GM18505 (cell line): ENCODE measurements at regions not wholly inside any gene's neighbourhood (a gene's known extent, or its start where the extent isn't known, plus 50 kb on each side); places are given as distances from the start of the nearest gene placed in this dataset.
A peak's percentile ranks its signal among the peaks of the same experiment; 100 is the strongest.

Experiments used
- ATAC-seq: cut with Tn5 transposase; IDR thresholded peaks from one replicate; pipeline ENCODE4 v1.9.1; 2021; ENCODE audit not compliant: unreplicated experiment
- POLR2A ChIP-seq: IDR thresholded peaks from 4 replicates; pipeline ENCODE4 v1.6.1; 2011; ENCODE audit warnings: borderline replicate concordance; ENCODE audit not compliant: insufficient read depth, insufficient read length; ENCODE audit errors: extremely low read depth

DNA sequence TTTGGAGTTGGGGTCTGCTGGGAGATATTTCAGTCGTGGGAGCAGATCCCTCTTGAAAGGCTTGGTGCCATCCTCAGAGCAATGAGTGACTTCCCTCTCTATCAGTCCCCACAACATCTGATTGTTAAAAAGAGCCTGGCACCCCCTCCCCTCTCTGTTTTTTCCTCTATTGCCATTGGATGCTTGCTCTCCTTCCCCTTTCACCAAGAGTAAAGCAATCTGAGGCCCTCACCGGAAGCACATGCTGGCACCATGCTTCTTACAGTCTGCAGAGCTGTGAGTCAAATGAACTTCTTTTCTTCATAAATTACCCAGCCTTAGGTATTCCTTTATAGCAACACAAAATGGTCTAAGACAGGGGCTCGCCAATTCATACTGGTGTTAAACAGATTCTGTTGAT is 99.1 kb upstream of the CCND2 start:
- no peak for ATAC-seq

DNA sequence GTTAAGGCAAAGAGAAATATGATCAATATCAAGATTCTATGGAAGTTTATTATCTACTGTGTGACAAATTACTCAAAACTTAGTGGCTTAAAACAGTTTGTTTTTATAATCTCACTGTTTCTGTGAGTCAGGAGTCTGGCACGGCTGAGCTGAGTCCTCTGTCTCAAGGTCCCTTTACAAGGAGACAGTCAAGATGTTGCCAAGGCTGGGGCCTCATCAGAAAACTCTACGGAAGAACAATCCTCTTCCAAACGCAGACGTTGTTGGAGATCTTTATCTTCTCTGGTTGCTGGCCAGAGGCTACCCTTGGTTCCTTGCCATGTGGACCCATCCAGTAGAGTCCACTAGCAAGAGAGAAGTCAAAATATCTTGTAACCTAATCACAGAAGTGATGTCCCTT is 100.6 kb upstream of the CCND2 start:
- no peak for ATAC-seq
- TF ChIP-seq POLR2A: no peak

More for the DNA sequence above, 99.1 kb upstream of the CCND2 start:
- TF ChIP-seq POLR2A: no peak

DNA sequence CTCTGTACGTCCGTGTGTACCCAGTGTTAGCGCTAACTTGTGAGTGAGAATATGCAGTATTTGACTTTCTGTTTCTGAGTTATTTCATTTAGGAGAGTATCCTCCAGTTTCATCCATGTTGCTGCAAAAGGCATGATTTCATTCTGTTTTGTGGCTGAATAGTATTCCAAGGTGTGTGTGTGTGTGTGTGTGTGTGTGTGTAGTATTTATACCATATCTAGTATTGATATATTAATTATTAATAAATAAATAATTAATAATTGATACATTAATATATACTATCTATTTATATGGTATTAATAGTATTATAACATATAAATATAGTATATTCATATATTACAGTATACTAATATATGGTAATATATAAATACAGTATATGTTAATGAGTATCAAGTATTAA is 101.8 kb upstream of the CCND2 start:
- no peak for TF ChIP-seq POLR2A
- no peak for ATAC-seq

DNA sequence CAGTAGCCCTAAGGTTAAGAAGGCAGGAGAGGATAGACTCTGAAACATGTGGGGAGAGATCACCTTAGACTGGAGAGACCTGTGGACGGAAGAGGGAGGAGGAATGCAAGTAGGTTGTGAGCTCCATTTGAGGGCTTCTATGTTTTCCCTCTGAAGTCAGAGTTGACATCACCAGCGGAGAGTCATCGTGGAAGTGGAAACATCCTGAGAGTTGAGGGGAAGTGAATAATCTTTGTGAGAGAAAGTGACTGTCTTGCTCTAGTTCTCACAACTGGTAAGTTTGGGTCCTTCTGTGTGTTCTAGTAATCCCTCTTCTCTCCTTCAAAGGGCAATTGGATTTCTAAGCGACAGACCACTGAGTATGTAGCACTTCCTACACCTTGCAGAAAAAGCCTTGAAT is 103.6 kb upstream of the CCND2 start:
- ATAC-seq: no peak
- no peak for TF ChIP-seq POLR2A

DNA sequence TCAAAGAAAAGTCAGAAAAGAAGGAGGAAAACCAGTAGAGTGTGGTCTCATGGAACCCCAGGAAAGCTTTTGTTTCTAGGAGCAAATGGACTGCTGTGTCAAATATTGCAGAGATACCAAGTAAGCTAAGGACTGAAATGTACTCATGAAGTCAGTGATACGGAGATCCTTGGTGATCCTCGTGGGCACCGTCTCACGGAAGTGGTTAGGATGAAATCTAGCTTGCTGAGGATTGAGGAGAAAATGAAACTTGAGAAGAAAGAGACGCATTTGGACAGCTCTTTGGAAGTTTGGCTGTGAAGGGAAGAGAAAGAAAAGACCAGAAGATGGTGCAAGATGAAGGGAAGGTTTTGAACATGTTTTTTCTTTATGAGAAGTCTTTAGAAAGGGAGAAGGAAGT is 104.0 kb upstream of the CCND2 start:
- no peak for ATAC-seq
- no peak for TF ChIP-seq POLR2A

DNA sequence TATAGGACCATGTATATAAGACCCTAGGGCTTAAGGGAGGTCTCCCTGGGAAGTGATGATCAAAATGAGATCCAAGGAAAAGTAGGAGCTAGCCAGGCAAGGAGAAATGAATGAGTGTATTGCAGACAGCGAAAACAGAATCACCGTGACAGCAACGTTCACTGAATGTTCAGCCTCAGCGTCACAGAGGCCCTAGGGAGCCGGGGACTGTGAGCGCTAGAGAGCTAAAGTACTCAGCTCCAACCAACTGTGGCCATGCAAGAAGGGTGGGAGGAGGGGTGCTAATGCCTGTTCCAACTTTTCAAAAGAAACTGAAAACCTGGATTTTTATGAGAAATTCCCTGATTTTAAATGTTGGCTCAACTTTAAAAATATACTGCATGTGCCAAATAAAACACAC is 105.5 kb upstream of the CCND2 start:
- no peak for ATAC-seq

DNA sequence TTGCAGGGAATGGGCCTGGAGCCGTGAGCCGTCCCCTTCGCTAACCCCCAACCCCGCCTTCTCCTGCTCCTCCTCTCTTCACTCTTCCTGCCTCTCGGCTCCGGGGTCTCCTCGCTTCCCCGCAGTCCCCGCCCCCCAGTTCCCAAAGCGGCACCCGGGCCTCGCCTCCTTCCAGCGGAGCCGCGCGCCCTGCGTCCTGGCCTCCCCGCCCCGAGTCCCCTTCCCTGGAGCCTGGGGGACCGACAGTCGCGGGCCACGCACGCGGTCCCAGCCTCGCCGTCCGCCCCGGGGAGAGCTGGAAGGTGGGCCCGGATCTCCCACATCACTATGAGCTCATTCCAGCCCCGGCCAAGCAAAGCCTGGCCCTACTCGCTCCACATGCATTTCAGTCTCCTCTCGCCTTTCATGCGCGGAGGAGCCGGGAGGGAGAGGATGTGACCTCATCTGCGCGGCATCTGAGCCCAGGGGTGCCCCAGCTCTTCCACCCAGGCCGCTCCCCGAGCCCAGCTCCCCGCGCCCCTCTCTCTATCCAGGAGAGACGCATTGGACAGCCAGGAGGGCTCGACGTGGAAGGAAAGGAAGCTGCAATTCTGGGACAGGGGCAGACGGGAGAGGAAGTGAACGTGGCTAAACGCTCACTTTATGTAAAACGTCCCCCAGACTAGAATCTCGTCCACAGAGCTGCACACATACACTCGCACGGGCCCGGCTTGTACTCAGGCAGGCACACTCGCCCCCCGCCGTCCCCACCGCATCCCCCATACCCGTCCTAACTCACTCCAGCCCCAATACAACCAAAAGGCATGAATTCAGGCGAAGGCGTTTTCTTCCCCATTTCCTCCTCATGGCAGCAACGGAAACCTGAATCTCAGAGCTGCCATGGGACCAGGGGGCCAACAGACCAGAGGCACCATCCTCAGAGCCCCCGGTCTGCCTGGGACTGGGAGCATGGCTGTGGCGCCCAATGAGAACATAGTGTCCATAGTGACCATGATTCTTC is 108.7 kb upstream of the CCND2 start:
- TF ChIP-seq POLR2A: peak; percentile 43
- ATAC-seq: no peak

More for the DNA sequence above, 105.5 kb upstream of the CCND2 start:
- no peak for TF ChIP-seq POLR2A

DNA sequence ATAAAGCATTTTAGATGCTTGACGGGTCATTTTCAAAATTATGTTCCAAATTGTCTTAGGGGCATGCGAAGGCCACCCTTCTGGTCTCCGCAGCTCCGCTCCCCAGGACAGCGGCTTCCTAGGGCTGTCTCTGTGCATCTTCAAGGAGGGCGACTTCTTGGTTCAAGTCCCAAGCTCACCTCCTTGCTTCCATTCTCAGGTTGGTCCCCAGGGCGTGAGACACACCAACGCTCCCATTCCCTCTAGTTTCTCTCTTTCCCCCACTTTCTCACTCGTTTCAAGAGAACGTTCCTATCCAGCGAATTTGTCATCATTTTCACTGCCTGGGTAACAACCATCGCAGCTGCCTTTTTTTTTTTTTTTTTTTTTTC is 109.4 kb upstream of the CCND2 start:
- TF ChIP-seq POLR2A: no peak
- no peak for ATAC-seq

DNA sequence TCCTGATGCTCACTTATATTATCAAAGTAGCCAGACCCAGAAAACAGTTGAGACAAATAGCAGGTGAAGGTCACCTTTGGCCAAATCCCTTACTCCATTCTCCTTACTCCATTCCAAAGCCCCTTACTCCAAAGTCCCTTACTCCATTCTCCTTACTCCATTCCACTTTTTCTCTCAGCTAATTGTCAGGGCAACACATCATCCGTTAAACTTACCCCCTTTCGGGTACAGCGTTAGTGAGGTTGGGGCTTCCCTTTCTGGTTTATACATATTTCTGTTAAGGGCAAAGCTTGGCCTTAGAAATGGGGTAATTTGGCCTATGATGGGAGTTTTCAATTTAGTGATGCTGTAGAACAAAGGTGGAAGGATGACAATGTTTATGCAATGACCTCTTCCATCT is 111.8 kb upstream of the CCND2 start:
- TF ChIP-seq POLR2A: no peak
- no peak for ATAC-seq

DNA sequence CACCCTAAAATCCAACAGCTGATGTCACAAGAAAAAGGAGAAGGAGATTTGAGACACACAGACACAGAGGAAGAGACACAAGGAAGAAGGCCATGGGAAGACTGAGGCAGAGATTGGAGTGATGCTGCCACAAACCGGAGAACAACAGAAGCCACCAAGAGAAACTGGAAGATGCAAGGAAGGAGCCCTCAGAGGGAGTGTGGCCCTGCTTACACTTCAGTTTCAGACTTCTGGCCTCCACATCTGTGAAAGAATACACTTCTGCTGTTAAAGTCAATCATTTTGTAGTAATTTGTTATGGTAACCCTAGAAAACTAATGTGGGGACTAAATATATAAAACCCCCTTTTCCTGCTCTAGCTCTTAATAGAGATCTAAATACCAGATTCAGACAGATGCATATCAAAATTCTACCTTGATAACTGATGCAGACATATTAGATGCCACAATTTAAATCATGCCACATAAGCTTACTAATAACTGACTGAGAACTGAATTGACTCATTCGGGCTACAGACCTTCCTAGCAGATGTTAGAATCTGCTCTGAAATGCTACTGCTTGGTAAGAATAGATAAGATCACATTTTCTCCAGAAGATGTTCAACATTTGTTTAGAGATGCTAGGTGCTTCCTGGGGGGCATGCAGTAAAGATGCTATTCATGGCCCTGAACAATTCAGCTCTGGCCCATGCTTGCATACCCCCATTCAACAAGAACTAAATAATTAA is 113.1 kb upstream of the CCND2 start:
- no peak for TF ChIP-seq POLR2A
- ATAC-seq: no peak

DNA sequence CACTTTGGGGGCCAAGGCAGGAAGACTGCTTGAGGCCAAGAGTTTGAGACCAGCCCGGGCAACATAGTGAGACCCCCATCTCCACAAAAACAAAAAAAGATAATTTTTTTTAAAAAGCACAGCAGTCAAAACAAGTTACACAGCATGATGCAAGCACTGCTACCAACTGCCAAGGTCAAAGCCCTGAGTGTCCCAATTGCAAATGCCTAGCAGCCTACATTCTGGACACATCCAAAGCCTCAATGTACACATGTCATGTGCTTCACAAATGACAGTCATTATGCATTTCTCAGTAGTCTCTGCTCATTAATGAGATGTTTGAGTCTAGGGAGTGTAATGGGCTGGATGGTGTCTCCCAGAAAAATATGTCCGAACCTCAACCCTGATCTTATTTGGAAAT is 113.7 kb upstream of the CCND2 start:
- no peak for TF ChIP-seq POLR2A
- no peak for ATAC-seq

DNA sequence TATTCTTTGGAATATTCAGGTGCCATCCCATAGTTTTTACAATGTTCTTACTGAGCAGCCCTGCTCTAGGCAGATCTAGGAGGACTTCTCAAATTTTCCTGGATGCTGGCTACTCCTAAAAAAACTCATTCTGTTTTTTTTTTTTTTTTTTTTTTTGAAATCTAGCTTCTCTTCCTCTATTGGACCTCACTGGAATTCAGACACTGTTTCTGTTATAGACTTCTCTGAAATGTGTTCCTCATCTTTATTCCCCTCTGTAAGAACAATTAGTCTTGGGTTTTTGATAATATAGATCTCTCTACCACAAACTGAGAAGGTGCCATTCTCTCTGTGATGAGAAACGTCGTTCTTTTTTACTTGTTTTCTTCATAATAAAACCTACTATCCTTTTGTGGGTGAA is 115.3 kb upstream of the CCND2 start:
- TF ChIP-seq POLR2A: no peak
- no peak for ATAC-seq

DNA sequence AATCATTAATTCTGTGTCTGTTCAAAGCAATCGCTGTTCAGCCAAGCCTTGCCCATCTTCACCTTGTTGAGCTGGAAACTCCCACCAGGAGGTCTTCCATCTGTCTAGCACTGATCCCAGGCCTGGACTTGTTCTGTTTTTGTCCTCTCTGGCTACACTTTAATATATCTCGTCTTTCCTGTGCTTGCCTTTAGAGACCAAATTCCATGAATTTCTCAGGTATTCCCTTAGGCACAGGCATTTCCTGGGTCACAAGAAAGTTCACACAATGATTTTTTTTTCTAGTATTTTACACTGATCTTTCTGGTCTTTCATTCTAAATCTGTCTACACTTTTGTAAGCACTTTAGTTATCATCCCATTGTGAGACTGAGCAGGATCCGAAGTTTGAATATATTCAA is 116.4 kb upstream of the CCND2 start:
- ATAC-seq: no peak
- TF ChIP-seq POLR2A: no peak

DNA sequence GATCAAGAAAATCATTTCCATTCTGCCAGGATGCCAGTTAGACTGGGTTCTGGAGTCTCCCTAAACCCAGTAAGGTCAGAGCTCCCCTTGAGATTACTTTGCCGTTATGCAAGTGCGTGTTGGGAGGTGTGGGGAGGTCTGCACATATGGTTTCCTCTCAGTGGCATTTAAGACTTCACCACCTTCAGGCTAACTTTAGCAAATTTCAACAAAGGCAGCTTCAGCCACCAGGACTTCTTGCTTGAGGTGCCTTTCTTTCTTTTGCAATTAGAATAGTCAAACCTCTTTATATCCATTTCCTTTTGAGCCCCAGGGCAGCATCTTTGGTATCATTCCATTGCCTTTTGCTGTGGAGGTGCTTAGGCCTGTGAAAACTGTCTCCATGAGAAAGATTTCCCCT is 117.2 kb upstream of the CCND2 start:
- no peak for ATAC-seq
- TF ChIP-seq POLR2A: no peak
